PC-9 (cell line): ENCODE measurements at regions not wholly inside any gene's neighbourhood (a gene's known extent, or its start where the extent isn't known, plus 50 kb on each side); places are given as distances from the start of the nearest gene placed in this dataset.

Source experiments
- CTCF ChIP-seq: fragments of 200-600 bp; sonication (generic); conservative IDR thresholded peaks from 2 replicates; pipeline ENCODE4 v1.6.1; 2017; ENCODE audit warnings: mixed run types, antibody characterized with exemption, mild to moderate bottlenecking, moderate library complexity
- EZH2 ChIP-seq: fragments of 200-600 bp; sonication (generic); IDR thresholded peaks from 2 replicates; pipeline ENCODE4 v1.8.0; 2017; ENCODE audit warnings: antibody characterized with exemption, low read depth

DNA sequence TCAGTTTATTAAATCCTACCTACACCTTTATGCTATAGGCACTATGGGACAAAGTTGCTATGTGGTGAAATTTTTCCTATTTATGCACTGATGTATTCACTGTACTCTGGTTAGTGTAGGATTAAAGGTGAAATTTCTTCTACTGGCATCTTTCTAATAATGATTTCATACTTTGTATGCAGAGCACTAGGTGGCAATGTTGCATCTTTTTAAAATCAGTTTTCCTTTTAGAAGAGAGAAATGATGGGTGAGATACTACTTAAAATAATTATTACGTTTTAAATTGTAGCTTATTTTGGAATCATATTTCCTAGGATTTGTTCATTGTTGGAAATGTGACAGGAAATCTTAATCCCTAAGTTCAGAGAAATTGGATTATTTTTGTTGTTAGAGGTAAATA lies 150.9 kb downstream of the CD8B2 start:
- TF ChIP-seq CTCF = peak; percentile 60
- no peak for TF ChIP-seq EZH2
